Esophagus muscularis mucosa (tissue), 3 donors: ENCODE measurements at regions not wholly inside any gene's neighbourhood (a gene's known extent, or its start where the extent isn't known, plus 50 kb on each side); places are given as distances from the start of the nearest gene placed in this dataset.

Experiments used
- CTCF ChIP-seq, 3 experiments: fragments of 200-600 bp in 2 of 3; fragments of 450-650 bp in 1 of 3; sonication (generic) in 2 of 3; IDR thresholded peaks; one replicate each; pipeline ENCODE4 v1.5.1; 2017 to 2019; ENCODE audit warnings: antibody characterized with exemption in 3 of 3, mild to moderate bottlenecking in 2 of 3, moderate library complexity in 1 of 3
- POLR2A ChIP-seq: fragments of 450-650 bp; IDR thresholded peaks from one replicate; pipeline ENCODE4 v1.6.1; 2017; ENCODE audit warnings: antibody characterized with exemption, moderate library complexity, mild to moderate bottlenecking, low read depth

GRCh38 chr13:90414691-90415596, 932.5 kb upstream of the MIR17HG start:
- no peak for TF ChIP-seq CTCF (IDR thresholded peaks at IDR 0.05)
- TF ChIP-seq POLR2A, result no peak
